Gastrocnemius medialis (tissue), 4 donors: ENCODE measurements at regions not wholly inside any gene's neighbourhood (a gene's known extent, or its start where the extent isn't known, plus 50 kb on each side); places are given as distances from the start of the nearest gene placed in this dataset.
"Not testable (repeated sequence)": the region's sequence is repeated elsewhere in the genome, so short reads cannot be mapped to it uniquely, and the experiment has no call there.

ENCODE experiments used
- POLR2A ChIP-seq, 2 donors: fragments of 450-650 bp; IDR thresholded peaks; one replicate each; pipeline ENCODE4 v1.6.1; 2017; ENCODE audit warnings: antibody characterized with exemption in 2 of 2, mild to moderate bottlenecking in 2 of 2, moderate library complexity in 2 of 2
- TF ChIP-seq, protein P1 (sequence below), 5 experiments: fragments of 450-650 bp in 3 of 5; fragments of 200-600 bp in 2 of 5; sonication (generic) in 2 of 5; IDR thresholded peaks in 4 of 5; conservative IDR thresholded peaks in 1 of 5; 1 replicate in 4 of 5; 2 replicates in 1 of 5; pipeline ENCODE4 v1.5.1; 2016 to 2019; ENCODE audit warnings: antibody characterized with exemption in 5 of 5, mild to moderate bottlenecking in 3 of 5, moderate library complexity in 3 of 5

DNA sequence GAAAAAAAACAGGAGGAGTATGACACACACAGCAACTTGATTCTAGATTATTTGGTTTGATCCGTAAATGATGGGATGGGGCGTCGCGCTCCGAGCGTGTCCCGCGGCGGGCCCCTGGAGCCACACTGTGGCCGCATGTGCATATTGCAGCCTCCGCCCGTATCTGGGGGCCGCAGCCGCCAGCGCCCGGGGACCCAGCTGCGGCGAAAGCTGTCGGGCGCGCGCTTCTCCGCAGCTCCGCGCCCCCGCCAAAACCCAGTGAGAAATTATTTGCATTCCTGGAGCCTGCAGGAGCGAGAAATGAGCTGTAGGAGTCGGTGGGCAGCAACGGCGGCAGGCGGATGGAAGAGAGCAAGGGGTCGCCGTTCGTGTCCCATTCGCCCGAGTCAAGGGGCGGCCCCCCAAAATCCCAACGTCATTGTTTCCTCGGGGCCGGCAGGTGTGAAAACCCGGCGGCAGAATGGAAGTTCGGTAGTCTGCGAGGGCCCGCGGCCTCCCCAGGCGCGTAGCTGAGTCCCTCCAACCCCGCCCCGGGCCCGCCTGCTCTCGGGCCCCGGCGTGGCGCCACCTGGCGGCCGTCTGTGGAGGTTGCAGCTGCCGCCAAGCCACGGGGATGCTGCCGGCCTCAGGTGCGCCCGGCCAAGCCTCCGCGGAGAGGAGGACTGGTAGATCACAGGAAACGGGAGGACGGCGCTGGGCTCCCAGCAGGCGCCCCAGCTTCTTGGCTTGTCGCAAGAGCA, 86.8 kb downstream of the FAM72B start:
- TF ChIP-seq, protein P1, sequence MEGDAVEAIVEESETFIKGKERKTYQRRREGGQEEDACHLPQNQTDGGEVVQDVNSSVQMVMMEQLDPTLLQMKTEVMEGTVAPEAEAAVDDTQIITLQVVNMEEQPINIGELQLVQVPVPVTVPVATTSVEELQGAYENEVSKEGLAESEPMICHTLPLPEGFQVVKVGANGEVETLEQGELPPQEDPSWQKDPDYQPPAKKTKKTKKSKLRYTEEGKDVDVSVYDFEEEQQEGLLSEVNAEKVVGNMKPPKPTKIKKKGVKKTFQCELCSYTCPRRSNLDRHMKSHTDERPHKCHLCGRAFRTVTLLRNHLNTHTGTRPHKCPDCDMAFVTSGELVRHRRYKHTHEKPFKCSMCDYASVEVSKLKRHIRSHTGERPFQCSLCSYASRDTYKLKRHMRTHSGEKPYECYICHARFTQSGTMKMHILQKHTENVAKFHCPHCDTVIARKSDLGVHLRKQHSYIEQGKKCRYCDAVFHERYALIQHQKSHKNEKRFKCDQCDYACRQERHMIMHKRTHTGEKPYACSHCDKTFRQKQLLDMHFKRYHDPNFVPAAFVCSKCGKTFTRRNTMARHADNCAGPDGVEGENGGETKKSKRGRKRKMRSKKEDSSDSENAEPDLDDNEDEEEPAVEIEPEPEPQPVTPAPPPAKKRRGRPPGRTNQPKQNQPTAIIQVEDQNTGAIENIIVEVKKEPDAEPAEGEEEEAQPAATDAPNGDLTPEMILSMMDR (IDR thresholded peaks at IDR 0.05 in 4 of 5, conservative IDR thresholded peaks at IDR 0.05 in 1 of 5): peak; percentile 53 to 85 (median 63)
- TF ChIP-seq POLR2A (IDR thresholded peaks at IDR 0.05): not testable (repeated sequence)
